GM12864 (cell line): ENCODE measurements at regions not wholly inside any gene's neighbourhood (a gene's known extent, or its start where the extent isn't known, plus 50 kb on each side); places are given as distances from the start of the nearest gene placed in this dataset.

Experiments
- DNase-seq: peaks from one replicate; pipeline ENCODE4 v3.0.0-alpha.2; 2011; ENCODE audit warnings: low read depth
- H3K4me3 ChIP-seq: 2 replicates; pipeline ENCODE4 v1.5.1; 2011; ENCODE audit warnings: mild to moderate bottlenecking, low read depth, low read length, control low read depth
- TF ChIP-seq, protein P1 (sequence below): IDR thresholded peaks from 2 replicates; pipeline ENCODE4 v1.5.1; 2011; ENCODE audit warnings: low read depth, mild to moderate bottlenecking, moderate library complexity, low read length, control low read depth, inconsistent platforms; ENCODE audit errors: missing control alignments

DNA sequence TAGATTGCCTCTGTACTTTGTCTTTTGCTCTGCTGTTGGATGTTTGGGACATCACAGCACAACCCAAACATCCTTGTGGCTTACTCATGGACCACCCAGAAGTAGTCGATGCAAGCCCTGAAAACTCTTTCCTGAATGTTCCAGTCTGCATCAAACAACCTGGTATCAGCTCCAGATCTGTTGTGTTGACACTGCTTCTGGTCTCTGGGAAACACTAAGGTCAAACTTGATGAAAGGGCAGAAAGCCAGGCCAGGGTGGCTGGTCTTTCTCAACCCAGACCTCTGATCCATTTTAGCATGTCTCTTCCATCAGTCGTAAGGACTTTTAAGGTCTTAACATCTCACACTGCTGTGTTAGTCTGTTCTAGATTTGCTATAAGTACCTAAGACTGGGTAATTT lies 265.7 kb downstream of the ZNF536 start:
- TF ChIP-seq, protein P1, sequence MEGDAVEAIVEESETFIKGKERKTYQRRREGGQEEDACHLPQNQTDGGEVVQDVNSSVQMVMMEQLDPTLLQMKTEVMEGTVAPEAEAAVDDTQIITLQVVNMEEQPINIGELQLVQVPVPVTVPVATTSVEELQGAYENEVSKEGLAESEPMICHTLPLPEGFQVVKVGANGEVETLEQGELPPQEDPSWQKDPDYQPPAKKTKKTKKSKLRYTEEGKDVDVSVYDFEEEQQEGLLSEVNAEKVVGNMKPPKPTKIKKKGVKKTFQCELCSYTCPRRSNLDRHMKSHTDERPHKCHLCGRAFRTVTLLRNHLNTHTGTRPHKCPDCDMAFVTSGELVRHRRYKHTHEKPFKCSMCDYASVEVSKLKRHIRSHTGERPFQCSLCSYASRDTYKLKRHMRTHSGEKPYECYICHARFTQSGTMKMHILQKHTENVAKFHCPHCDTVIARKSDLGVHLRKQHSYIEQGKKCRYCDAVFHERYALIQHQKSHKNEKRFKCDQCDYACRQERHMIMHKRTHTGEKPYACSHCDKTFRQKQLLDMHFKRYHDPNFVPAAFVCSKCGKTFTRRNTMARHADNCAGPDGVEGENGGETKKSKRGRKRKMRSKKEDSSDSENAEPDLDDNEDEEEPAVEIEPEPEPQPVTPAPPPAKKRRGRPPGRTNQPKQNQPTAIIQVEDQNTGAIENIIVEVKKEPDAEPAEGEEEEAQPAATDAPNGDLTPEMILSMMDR = no peak
- H3K4me3 ChIP-seq = no peak overlapping the region
- DNase-seq = no peak

DNA sequence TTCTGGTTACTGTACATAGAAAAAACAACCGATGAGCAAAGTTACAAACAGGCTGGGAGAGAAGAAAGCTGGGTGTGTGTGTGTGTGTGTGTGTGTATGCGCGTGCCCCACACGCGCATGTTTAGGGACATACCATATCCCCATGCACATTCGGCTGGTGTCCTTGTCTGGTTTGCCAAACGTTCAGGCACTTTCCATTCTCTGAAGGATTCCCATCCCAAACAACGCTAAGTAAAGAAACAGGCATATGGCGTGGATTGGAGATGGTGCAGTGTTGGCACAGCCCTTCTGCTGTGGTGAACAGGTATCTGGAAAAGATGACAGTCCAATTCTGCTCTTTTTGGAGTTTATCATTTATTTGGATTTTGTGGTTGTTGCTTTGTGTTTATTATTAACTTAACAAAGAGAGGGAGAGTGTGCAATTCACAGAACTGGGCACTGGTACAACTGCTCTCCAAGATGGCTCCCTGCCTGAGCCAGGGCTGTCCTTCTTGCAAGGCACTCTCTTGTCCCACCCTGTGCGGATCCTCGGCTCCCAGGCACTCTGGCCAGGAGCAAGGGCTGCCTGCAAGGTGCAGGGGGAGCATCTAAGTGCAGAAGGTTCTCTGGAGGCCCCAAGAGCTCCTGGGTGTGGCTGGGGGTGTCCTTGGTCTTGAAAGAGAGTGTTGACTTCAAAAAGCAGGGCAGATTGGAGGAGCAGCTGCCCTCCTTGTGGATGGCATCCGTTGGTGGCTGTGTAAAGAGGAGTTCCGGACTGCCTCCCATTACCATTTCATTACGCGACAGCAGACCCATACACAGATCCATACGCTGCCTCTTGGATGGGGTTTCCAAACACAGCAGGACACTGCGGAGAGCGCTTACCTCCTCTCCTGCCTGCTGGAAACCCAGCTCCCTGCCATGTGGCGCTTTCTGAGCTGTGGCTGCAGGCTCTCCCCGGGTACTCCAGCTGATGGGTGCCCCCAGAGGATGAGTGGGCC lies 263.1 kb downstream of the ZNF536 start:
- H3K4me3 ChIP-seq = no peak overlapping the region
- TF ChIP-seq, protein P1 = no peak
- no peak for DNase-seq

DNA sequence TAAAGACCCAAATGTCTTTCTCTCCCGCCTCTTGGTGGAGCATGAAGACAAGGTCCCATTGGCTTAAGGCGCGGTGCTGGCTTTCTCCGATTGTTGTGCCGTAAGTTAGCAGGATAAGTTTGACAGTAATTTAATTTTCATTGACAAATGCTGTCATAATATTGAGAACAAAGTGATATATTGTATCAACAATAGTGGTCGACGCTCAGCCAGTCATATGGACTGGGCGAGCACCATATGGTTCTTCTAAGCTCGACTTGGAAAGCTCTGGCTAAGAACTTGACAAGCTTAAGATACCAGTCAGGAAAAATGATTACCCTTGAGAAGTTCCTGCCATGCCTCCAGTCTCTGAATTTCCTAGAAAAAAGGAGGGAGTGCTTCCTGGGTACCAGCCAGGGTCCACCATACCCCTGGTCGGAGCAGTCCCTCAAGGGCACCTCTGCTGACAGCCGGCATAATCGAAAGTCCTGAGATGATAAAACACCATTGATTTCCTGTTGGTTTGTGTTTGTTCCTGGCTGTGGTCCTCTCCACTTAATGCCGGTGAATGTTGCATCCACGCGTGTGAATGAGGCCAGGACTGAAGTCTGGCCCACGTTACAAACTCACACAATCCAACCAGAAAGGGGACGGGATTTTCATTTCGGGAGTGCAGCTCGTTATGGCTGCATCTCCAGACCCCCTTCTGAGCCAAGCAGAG lies 262.1 kb downstream of the ZNF536 start:
- TF ChIP-seq, protein P1 = no peak
- no peak for DNase-seq
- H3K4me3 ChIP-seq = no peak overlapping the region

DNA sequence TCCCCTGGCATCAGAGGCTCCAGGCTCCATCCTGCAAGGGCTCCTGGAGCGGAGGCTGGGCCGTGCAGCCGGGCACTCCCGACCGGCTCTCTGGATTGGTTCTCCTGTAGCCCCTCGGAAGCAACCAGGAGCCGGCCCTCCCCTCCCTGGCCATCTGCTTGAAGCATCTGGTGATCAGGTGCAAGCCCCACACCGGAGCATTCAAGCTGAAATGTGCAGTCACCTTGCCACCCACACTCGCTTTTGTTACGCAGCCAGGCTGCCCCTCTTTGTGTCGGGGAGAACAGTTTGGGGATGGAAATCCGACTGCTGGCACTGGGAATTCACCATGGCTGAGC lies 258.8 kb downstream of the ZNF536 start:
- no peak overlapping the region for H3K4me3 ChIP-seq
- no peak for DNase-seq
- TF ChIP-seq, protein P1 = no peak

DNA sequence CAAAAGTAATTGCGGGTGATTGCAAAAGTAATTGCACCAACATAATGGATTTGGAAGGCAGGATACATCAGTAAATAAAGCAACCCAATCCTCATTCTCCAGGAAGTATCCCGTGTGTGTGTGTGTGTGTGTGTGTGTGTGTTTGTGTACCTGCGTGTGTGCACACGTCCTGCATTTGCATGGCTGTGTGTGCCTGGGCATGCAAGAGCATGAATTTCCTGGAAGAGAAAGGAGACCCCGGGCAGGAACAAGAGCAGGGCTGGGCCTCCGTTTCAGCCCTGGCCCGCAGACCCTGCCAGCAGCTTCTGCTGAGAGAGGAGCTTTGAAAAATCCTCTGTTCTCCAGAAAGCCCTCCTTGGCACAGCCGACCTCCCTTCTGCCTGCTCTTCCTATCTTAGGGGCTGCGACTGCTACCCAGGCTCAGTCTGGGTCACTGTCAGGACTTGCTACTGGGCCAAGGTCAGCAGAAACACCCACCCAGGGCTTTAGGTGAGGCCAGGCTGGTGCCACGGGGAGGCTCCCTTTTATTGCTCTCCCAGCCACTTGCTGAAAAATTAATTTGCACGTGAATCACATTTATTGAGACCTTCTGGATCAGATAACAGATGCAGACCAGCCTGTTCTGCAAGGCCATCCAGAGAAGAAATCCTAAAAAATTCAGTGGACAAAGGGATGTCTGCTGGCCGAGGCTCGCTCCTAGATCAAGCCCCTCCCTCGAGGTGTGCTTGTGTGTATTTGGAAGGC lies 258.3 kb downstream of the ZNF536 start:
- H3K4me3 ChIP-seq = no peak overlapping the region
- no peak for DNase-seq
- TF ChIP-seq, protein P1 = no peak

DNA sequence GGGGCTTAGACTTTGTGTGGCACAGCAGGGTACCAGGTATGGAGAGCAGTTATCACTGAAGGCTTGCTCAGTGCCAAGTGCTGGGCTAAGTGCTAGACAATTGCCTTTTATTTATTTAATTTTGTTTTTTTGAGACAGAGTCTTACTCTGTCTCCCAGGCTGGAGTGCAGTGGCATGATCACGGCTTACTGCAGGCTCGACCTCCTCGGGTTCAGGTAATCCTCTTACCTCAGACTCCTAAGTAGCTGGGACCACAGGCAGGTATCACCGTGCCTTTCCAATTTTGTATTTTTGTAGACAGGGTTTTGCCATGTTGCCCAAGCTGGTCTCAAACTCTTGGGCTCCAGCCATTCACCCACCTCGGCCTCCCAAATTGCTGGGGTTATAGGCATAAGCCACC lies 256.9 kb downstream of the ZNF536 start:
- H3K4me3 ChIP-seq = no peak overlapping the region
- TF ChIP-seq, protein P1 = no peak
- no peak for DNase-seq
